ENCODE measurements at regions not wholly inside any gene's neighbourhood (a gene's known extent, or its start where the extent isn't known, plus 50 kb on each side); places are given as distances from the start of the nearest gene placed in this dataset.

DNA sequence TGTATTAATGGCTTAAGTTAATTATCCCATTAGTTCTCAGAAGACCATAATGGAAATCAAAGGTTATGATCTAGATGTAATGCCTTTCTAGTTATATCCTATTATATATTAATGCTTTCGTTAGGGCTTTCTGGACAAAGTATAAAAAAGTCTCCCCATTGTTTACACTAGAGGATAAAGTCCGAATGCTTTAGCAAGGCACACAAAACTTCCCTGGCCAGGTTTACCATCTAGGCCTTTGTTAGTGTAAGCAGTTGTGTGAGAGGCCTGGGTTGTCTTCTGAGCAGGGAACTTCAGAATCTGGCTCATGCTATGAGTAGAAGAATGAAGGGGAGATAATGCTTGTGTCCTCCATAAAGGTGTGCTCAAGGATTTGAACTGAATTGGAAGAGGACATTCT, 106.3 kb upstream of the MEIS2 start:
- Histone ChIP-seq H3K27me3 (no peaks in the 10 kb centered on the region), H3K4me2 (no peak overlapping the region), H3K4me1 (no peaks in the 10 kb centered on the region), H4K20me1 (ENCODE audit: low read depth) (no peaks in the 10 kb centered on the region), H3K4me3 (no peak overlapping the region), H3K79me2 (ENCODE audit: low read depth) (no peaks in the 10 kb centered on the region), H3K9ac (no peak overlapping the region), H3K9me3 (ENCODE audit: low read depth) (no peaks in the 10 kb centered on the region), H2AFZ (replicated peaks) (no peak overlapping the region), H3K36me3 (no peaks in the 10 kb centered on the region), H3F3A (ENCODE audit: low read depth) (no peaks in the 10 kb centered on the region), H3K27ac (no peak overlapping the region)
- TF ChIP-seq EZH2 (IDR thresholded peaks at IDR 0.05) = no peak
- no peak for TF ChIP-seq EZH2phosphoT487 (IDR thresholded peaks at IDR 0.05)
- TF ChIP-seq, protein P1, sequence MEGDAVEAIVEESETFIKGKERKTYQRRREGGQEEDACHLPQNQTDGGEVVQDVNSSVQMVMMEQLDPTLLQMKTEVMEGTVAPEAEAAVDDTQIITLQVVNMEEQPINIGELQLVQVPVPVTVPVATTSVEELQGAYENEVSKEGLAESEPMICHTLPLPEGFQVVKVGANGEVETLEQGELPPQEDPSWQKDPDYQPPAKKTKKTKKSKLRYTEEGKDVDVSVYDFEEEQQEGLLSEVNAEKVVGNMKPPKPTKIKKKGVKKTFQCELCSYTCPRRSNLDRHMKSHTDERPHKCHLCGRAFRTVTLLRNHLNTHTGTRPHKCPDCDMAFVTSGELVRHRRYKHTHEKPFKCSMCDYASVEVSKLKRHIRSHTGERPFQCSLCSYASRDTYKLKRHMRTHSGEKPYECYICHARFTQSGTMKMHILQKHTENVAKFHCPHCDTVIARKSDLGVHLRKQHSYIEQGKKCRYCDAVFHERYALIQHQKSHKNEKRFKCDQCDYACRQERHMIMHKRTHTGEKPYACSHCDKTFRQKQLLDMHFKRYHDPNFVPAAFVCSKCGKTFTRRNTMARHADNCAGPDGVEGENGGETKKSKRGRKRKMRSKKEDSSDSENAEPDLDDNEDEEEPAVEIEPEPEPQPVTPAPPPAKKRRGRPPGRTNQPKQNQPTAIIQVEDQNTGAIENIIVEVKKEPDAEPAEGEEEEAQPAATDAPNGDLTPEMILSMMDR (IDR thresholded peaks at IDR 0.05) = no peak
- no peaks in the 10 kb centered on the region for H3K27me3 Mint-ChIP-seq (ENCODE audit: insufficient read depth, low read depth)
- H3K27ac Mint-ChIP-seq = no peak overlapping the region
- H3K9me3 Mint-ChIP-seq = no peaks in the 10 kb centered on the region
- H3K36me3 Mint-ChIP-seq = no peaks in the 10 kb centered on the region
- DNase-seq (ENCODE audit: low spot score) = no peak
- no peaks in the 10 kb centered on the region for H3K4me1 Mint-ChIP-seq
- no peak overlapping the region for H3K4me3 Mint-ChIP-seq

DNA sequence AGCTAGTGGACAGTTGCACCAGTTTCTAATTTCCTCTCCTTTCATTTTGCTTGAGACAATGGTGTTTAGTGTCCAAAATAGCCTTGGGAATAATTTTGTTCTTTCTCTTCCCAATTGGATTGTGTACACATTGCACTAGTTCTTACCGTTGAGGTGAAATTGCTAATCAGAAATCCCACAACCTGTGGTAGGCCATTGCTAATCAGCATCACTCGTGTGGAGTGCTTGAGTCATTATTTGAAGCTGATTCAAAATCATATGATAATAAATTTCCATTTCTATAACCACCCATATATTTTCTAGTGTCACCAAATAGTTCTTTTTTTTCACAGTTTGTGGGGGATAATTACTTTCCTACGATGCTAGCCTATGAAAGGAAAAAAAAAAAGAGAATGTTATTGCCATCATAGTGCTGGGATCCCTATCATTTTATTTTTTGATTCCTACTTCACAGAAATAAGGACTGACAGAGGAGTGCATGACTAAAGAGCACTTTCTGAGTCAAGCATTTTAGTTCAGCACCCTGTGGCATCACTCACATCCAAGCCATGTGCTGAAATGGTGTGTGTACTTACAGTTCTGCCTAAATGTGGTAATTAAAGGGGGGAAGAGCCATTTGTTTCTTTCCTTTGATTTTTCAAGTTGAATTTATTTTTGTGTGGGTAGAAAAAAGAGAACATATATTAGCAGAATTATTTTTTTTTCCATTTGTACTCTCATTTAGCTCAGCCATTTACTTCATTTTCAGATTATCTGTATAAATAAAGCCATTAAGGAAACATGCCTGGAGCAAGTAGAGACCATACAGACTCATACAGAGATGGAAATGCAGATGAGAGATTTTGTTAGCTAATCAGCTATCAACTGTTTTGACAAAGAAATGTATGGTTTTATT, 108.0 kb upstream of the MEIS2 start:
- no peak overlapping the region for H3K4me3 ChIP-seq
- no peak overlapping the region for H2AFZ ChIP-seq (replicated peaks)
- no peaks in the 10 kb centered on the region for H3K36me3 ChIP-seq
- H3K4me1 ChIP-seq = no peaks in the 10 kb centered on the region
- no peaks in the 10 kb centered on the region for H4K20me1 ChIP-seq (ENCODE audit: low read depth)
- Mint-ChIP-seq H3K36me3 (no peaks in the 10 kb centered on the region), H3K4me3 (no peak overlapping the region), H3K4me1 (no peaks in the 10 kb centered on the region), H3K27ac (no peak overlapping the region), H3K27me3 (ENCODE audit: insufficient read depth, low read depth) (no peaks in the 10 kb centered on the region), H3K9me3 (no peaks in the 10 kb centered on the region)
- no peaks in the 10 kb centered on the region for H3K27me3 ChIP-seq
- H3K4me2 ChIP-seq = no peak overlapping the region
- no peak overlapping the region for H3K9ac ChIP-seq
- no peaks in the 10 kb centered on the region for H3K9me3 ChIP-seq (ENCODE audit: low read depth)
- no peak for TF ChIP-seq EZH2 (IDR thresholded peaks at IDR 0.05)
- TF ChIP-seq EZH2phosphoT487 (IDR thresholded peaks at IDR 0.05) = no peak
- TF ChIP-seq, protein P1 (IDR thresholded peaks at IDR 0.05) = no peak
- no peak for DNase-seq (ENCODE audit: low spot score)
- H3F3A ChIP-seq (ENCODE audit: low read depth) = no peaks in the 10 kb centered on the region
- no peak overlapping the region for H3K27ac ChIP-seq
- H3K79me2 ChIP-seq (ENCODE audit: low read depth) = no peaks in the 10 kb centered on the region

DNA sequence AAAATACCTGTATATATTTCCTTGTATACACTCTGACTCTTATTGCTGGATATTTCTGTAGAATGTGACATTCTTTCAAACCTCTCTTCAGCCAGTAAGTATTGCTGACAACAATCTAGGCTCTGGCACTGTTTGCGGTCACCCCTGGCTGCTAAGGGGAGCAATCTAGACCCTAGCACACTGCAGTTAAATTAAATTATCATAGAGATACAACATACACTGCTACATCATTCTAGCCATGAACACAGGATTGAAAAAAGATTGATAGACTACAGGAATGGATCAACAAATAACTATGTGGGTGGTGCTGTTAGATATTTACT, 108.7 kb upstream of the MEIS2 start:
- no peak overlapping the region for H3K4me3 Mint-ChIP-seq
- Histone ChIP-seq H3K9me3 (ENCODE audit: low read depth) (no peaks in the 10 kb centered on the region), H4K20me1 (ENCODE audit: low read depth) (no peaks in the 10 kb centered on the region), H3K4me2 (no peak overlapping the region), H3K27ac (no peak overlapping the region), H3K79me2 (ENCODE audit: low read depth) (no peaks in the 10 kb centered on the region), H3F3A (ENCODE audit: low read depth) (no peaks in the 10 kb centered on the region), H3K4me3 (no peak overlapping the region), H3K4me1 (no peaks in the 10 kb centered on the region), H3K36me3 (no peaks in the 10 kb centered on the region), H3K27me3 (no peaks in the 10 kb centered on the region), H3K9ac (no peak overlapping the region), H2AFZ (replicated peaks) (no peak overlapping the region)
- DNase-seq (ENCODE audit: low spot score) = no peak
- H3K27me3 Mint-ChIP-seq (ENCODE audit: insufficient read depth, low read depth) = no peaks in the 10 kb centered on the region
- H3K4me1 Mint-ChIP-seq = no peaks in the 10 kb centered on the region
- no peaks in the 10 kb centered on the region for H3K36me3 Mint-ChIP-seq
- no peak overlapping the region for H3K27ac Mint-ChIP-seq
- H3K9me3 Mint-ChIP-seq = peaks cover 3% of the 10 kb centered on the region
- TF ChIP-seq, protein P1 (IDR thresholded peaks at IDR 0.05) = no peak
- TF ChIP-seq EZH2phosphoT487 (IDR thresholded peaks at IDR 0.05) = no peak
- no peak for TF ChIP-seq EZH2 (IDR thresholded peaks at IDR 0.05)

Data from neural progenitor cell (in vitro differentiated cells).